ENCODE measurements at regions not wholly inside any gene's neighbourhood (a gene's known extent, or its start where the extent isn't known, plus 50 kb on each side); places are given as distances from the start of the nearest gene placed in this dataset.
A peak's percentile ranks its signal among the peaks of the same experiment; 100 is the strongest.
"Not testable (repeated sequence)": the region's sequence is repeated elsewhere in the genome, so short reads cannot be mapped to it uniquely, and the experiment has no call there.

DNA sequence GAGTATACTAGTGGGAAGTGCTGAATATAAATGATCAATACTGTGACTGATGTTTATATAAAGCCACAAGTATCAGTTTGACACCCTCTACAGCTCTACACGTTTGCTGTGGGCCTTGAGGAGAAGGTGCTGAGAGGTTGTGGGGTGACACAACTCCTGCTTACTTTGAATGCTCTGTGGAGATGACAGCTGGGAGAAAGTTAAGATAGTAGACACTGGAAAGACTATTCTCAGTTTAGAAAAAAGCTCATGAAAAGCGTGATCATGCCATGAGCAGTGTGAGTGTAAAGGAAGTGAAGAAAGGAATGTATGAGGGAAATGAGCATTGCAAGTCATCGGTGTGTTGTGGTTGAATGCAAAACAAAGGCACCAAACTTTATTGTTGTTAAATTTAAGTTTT lies 215.8 kb downstream of the UTRN start:
- Mint-ChIP-seq H3K27ac (peak overlapping the region; percentile 51), H3K9me3 (peaks cover 17% of the 10 kb centered on the region), H3K36me3 (ENCODE audit: low read depth) (peaks cover 82% of the 10 kb centered on the region), H3K4me1 (peaks cover 2% of the 10 kb centered on the region), H3K4me3 (no peak overlapping the region), H3K27me3 (no peaks in the 10 kb centered on the region)
- ChIA-PET POLR2A (no interaction called here), CTCF (no interaction called here)
- no peak for DNase-seq
- no peak for ATAC-seq (ENCODE audit: low read depth)
- TF ChIP-seq, protein P1, sequence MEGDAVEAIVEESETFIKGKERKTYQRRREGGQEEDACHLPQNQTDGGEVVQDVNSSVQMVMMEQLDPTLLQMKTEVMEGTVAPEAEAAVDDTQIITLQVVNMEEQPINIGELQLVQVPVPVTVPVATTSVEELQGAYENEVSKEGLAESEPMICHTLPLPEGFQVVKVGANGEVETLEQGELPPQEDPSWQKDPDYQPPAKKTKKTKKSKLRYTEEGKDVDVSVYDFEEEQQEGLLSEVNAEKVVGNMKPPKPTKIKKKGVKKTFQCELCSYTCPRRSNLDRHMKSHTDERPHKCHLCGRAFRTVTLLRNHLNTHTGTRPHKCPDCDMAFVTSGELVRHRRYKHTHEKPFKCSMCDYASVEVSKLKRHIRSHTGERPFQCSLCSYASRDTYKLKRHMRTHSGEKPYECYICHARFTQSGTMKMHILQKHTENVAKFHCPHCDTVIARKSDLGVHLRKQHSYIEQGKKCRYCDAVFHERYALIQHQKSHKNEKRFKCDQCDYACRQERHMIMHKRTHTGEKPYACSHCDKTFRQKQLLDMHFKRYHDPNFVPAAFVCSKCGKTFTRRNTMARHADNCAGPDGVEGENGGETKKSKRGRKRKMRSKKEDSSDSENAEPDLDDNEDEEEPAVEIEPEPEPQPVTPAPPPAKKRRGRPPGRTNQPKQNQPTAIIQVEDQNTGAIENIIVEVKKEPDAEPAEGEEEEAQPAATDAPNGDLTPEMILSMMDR (IDR thresholded peaks at IDR 0.05), result no peak
- intact Hi-C loops (cut with micrococcal nuclease), result no loop called here

DNA sequence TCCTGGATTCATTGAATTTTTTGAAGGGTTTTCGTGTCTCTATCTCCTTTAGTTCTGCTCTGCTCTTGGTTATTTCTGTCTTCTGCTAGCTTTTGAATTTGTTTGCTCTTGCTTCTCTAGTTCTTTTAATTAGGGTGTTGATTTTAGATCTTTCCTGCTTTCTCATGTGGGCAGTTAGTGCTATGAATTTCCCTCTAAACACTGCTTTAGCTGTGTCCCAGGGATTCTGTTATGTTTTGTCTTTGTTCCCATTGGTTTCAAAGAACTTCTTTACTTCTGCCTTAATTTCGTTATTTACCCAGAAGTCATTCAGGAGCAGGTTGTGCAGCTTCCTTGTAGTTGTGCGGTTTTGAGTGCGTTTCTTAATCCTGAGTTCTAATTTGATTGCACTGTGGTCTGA lies 220.1 kb downstream of the UTRN start:
- DNase-seq; ATAC-seq (ENCODE audit: low read depth); H3K27me3 Mint-ChIP-seq; H3K4me3 Mint-ChIP-seq; CTCF ChIA-PET; intact Hi-C loops (cut with micrococcal nuclease); H3K4me1 Mint-ChIP-seq; H3K27ac Mint-ChIP-seq: not testable (repeated sequence)
- Mint-ChIP-seq H3K36me3 (ENCODE audit: low read depth) (peaks cover 75% of the 10 kb centered on the region), H3K9me3 (peaks cover 19% of the 10 kb centered on the region)
- POLR2A ChIA-PET, result interaction anchor here (0.7 kb wide), 1 partner anchor 444 kb away, joined by 3 read pairs; no protein-coding TSS in a partner anchor

DNA sequence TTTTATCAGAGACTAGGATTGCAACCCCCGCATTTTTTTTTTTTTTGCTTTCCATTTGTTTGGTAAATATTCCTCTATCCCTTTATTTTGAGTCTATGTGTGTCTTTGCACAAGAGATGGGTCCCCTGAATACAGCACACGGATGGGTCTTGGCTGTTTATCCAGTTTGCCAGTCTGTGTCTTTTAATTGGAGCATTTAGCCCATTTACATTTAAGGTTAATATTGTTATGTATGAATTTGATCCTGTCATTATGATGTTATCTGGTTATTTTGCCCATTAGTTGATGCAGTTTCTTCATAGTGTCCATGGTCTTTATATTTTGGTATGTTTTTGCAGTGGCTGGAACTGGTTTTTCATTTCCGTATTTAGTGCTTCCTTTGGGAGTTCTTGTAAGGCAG lies 220.9 kb downstream of the UTRN start:
- H3K27ac Mint-ChIP-seq; DNase-seq; CTCF ChIA-PET; H3K4me1 Mint-ChIP-seq; H3K27me3 Mint-ChIP-seq; H3K4me3 Mint-ChIP-seq; intact Hi-C loops (cut with micrococcal nuclease); ATAC-seq (ENCODE audit: low read depth): not testable (repeated sequence)
- Mint-ChIP-seq H3K9me3 (peaks cover 19% of the 10 kb centered on the region), H3K36me3 (ENCODE audit: low read depth) (peaks cover 73% of the 10 kb centered on the region)
- POLR2A ChIA-PET, result interaction anchor here (0.7 kb wide), 1 partner anchor 445 kb away, joined by 3 read pairs; no protein-coding TSS in a partner anchor

DNA sequence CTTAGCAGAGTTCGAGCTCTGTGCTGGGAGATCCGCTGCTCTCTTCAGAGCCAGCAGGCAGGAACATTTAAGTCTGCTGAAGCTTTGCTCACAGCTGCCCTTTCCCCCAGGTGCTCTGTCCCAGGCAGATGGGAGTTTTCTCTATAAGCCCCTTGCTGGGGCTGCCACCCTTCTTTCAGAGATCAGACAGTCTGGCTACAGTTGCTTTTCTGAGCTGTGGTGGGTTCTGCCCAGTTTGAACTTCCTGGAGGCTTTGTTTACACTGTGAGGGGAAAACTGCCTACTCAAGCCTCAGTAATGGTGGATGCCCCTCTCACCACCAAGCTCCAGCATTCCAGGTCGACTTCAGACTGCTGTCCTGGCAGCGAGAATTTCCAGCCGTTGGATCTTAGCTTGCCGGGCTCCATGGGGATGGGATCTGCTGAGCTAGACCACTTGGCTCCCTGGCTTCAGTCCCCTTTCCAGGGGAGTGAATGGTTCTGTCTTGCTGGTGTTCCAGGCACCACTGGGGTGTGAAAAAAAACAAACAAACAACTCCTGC lies 222.7 kb downstream of the UTRN start:
- CTCF ChIA-PET; intact Hi-C loops (cut with micrococcal nuclease); H3K27me3 Mint-ChIP-seq; ATAC-seq (ENCODE audit: low read depth); H3K4me1 Mint-ChIP-seq; DNase-seq; H3K4me3 Mint-ChIP-seq; H3K27ac Mint-ChIP-seq; POLR2A ChIA-PET: not testable (repeated sequence)
- H3K9me3 Mint-ChIP-seq, result peaks cover 17% of the 10 kb centered on the region
- peaks cover 69% of the 10 kb centered on the region for H3K36me3 Mint-ChIP-seq (ENCODE audit: low read depth)

DNA sequence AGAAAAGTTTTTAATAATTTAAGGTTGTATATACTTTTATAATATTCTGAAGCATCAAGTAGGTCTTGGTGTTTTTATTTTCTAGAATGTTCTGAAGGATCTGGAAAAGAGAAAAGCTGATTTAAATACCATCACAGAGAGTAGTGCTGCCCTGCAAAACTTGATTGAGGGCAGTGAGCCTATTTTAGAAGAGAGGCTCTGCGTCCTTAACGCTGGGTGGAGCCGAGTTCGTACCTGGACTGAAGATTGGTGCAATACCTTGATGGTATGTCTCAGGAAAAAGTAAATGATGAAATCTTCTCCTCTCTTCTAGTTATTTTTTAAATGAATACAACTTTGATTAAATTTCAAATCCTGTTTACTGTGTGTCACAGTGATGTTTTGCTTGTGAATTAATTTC lies 225.7 kb downstream of the UTRN start:
- H3K36me3 Mint-ChIP-seq (ENCODE audit: low read depth), result peaks cover 66% of the 10 kb centered on the region
- ChIA-PET POLR2A (no interaction called here), CTCF (interaction anchor here (1.2 kb wide), 1 partner anchor 29 kb away, joined by 5 read pairs; no protein-coding TSS in a partner anchor)
- no peaks in the 10 kb centered on the region for H3K27me3 Mint-ChIP-seq
- DNase-seq, result no peak
- TF ChIP-seq, protein P1 (IDR thresholded peaks at IDR 0.05), result no peak
- no peak overlapping the region for H3K27ac Mint-ChIP-seq
- peaks cover 2% of the 10 kb centered on the region for H3K9me3 Mint-ChIP-seq
- no peak overlapping the region for H3K4me3 Mint-ChIP-seq
- intact Hi-C loops (cut with micrococcal nuclease), result no loop called here
- H3K4me1 Mint-ChIP-seq, result no peaks in the 10 kb centered on the region
- ATAC-seq (ENCODE audit: low read depth), result no peak

DNA sequence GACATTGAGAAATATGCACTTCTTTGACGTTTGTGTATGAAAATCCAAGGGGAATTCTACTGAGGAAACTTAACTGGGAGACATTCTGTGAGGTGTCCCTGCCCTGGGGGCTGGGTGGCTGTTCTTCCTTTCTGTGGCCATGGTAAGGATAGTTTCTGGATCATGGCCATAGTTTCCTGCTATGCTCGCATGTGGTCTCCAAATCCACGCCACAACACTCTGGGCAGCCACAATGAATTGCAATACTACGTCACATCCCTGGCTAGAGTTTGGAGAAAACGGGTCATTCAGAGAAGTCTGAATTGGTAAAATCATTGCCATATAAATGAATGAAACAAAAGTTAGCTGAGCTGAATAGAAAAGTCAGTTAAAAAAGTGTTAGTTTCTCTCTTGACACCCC lies 230.6 kb downstream of the UTRN start:
- intact Hi-C loops (cut with micrococcal nuclease), result no loop called here
- Mint-ChIP-seq H3K4me1 (no peaks in the 10 kb centered on the region), H3K36me3 (ENCODE audit: low read depth) (peaks cover 70% of the 10 kb centered on the region), H3K9me3 (no peaks in the 10 kb centered on the region), H3K27ac (no peak overlapping the region), H3K4me3 (no peak overlapping the region), H3K27me3 (no peaks in the 10 kb centered on the region)
- no peak for DNase-seq
- CTCF ChIA-PET, result interaction anchor here (1.2 kb wide), 1 partner anchor 940 kb away, joined by 3 read pairs; no protein-coding TSS in a partner anchor
- ATAC-seq (ENCODE audit: low read depth), result no peak
- TF ChIP-seq, protein P1 (IDR thresholded peaks at IDR 0.05), result no peak
- POLR2A ChIA-PET, result no interaction called here

DNA sequence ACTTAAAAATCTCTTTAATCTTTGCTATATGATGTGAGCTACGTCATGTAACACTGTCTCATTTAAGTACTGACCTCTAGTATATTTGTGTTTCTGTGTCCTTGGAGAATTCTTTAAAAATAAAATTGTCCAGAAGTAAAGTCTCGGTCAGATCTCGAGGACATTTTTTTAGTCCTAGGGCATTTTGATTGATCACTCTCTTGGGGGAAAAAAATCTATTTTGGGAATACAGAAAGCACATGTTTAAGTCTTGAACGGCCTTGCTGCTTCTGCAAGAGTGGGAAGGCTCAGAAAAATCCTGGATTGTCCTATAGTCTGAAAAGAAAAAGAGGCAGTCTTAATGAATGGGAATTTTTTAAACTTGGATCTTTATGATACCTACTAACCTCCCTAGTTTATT lies 234.3 kb downstream of the UTRN start:
- intact Hi-C loops (cut with micrococcal nuclease), result no loop called here
- no peak overlapping the region for H3K27ac Mint-ChIP-seq
- CTCF ChIA-PET, result no interaction called here
- no peaks in the 10 kb centered on the region for H3K27me3 Mint-ChIP-seq
- no peaks in the 10 kb centered on the region for H3K9me3 Mint-ChIP-seq
- no peak overlapping the region for H3K4me3 Mint-ChIP-seq
- no peaks in the 10 kb centered on the region for H3K4me1 Mint-ChIP-seq
- TF ChIP-seq, protein P1 (IDR thresholded peaks at IDR 0.05), result no peak
- H3K36me3 Mint-ChIP-seq (ENCODE audit: low read depth), result peaks cover 71% of the 10 kb centered on the region
- no peak for ATAC-seq (ENCODE audit: low read depth)
- POLR2A ChIA-PET, result no interaction called here
- no peak for DNase-seq
